HL-60 (cell line): ENCODE measurements at regions not wholly inside any gene's neighbourhood (a gene's known extent, or its start where the extent isn't known, plus 50 kb on each side); places are given as distances from the start of the nearest gene placed in this dataset.
"Not testable (repeated sequence)": the region's sequence is repeated elsewhere in the genome, so short reads cannot be mapped to it uniquely, and the experiment has no call there.

Experiments
- DNase-seq, 2 experiments: peaks; one replicate each; pipeline ENCODE4 v3.0.0-alpha.2; 2010 to 2020; ENCODE audit warnings: low read depth in 1 of 2, low spot score in 1 of 2
- H3K27ac ChIP-seq: fragments of 250-450 bp; sonication (Bioruptor Pico); replicated peaks from 2 replicates; pipeline ENCODE4 v1.5.1; 2020; ENCODE audit warnings: mild to moderate bottlenecking, moderate library complexity
- H3K27me3 ChIP-seq: fragments of 250-450 bp; sonication (Bioruptor Pico); 2 replicates; pipeline ENCODE4 v1.5.1; 2021; ENCODE audit warnings: mild to moderate bottlenecking, moderate library complexity; ENCODE audit not compliant: insufficient read depth, poor library complexity, severe bottlenecking
- H3K4me3 ChIP-seq: replicated peaks from 2 replicates; pipeline ENCODE4 v1.5.1; 2011; ENCODE audit warnings: mild to moderate bottlenecking, control low read depth, low read length; ENCODE audit not compliant: insufficient read depth
- GABPA ChIP-seq: IDR thresholded peaks from 2 replicates; pipeline ENCODE4 v1.6.1; 2012; ENCODE audit warnings: low read depth
- POLR2AphosphoS5 ChIP-seq: IDR thresholded peaks from 2 replicates; pipeline ENCODE4 v1.6.1; 2012; ENCODE audit warnings: low read depth
- SPI1 ChIP-seq: IDR thresholded peaks from 2 replicates; pipeline ENCODE4 v1.6.1; 2012; ENCODE audit warnings: low read depth, mild to moderate bottlenecking, borderline replicate concordance
- TF ChIP-seq, protein P1 (sequence below): IDR thresholded peaks from one replicate; pipeline ENCODE4 v1.5.1; 2011; ENCODE audit warnings: low read length, control low read depth, inconsistent platforms; ENCODE audit not compliant: insufficient read depth
- TF ChIP-seq, protein P2 (sequence below): IDR thresholded peaks from 2 replicates; pipeline ENCODE4 v1.6.1; 2012; ENCODE audit warnings: low read depth; ENCODE audit not compliant: insufficient replicate concordance

DNA sequence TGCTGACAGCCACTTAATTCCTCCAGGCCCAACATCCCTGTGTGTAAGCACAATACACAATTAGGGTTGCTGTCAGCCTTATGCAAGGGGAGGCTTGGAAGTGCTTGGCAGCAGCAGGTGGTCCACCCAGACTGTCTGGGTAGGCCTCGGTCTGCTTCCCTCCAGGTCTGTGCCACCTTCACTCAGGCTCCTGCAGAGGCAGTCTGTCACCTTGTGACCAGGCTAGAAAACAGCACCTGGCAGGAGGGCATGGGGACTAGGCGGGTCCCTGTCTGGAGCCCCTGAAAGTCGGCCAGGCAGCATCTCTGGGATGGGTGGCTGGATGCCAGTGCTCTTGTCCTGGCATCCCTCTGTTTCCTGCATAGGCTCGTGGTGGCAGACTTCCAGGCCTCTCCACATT lies 578.1 kb downstream of the KCNJ18 start:
- TF ChIP-seq, protein P1, sequence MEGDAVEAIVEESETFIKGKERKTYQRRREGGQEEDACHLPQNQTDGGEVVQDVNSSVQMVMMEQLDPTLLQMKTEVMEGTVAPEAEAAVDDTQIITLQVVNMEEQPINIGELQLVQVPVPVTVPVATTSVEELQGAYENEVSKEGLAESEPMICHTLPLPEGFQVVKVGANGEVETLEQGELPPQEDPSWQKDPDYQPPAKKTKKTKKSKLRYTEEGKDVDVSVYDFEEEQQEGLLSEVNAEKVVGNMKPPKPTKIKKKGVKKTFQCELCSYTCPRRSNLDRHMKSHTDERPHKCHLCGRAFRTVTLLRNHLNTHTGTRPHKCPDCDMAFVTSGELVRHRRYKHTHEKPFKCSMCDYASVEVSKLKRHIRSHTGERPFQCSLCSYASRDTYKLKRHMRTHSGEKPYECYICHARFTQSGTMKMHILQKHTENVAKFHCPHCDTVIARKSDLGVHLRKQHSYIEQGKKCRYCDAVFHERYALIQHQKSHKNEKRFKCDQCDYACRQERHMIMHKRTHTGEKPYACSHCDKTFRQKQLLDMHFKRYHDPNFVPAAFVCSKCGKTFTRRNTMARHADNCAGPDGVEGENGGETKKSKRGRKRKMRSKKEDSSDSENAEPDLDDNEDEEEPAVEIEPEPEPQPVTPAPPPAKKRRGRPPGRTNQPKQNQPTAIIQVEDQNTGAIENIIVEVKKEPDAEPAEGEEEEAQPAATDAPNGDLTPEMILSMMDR, result no peak
- TF ChIP-seq SPI1 (no peak), POLR2AphosphoS5 (no peak), GABPA (no peak)
- TF ChIP-seq, protein P2, sequence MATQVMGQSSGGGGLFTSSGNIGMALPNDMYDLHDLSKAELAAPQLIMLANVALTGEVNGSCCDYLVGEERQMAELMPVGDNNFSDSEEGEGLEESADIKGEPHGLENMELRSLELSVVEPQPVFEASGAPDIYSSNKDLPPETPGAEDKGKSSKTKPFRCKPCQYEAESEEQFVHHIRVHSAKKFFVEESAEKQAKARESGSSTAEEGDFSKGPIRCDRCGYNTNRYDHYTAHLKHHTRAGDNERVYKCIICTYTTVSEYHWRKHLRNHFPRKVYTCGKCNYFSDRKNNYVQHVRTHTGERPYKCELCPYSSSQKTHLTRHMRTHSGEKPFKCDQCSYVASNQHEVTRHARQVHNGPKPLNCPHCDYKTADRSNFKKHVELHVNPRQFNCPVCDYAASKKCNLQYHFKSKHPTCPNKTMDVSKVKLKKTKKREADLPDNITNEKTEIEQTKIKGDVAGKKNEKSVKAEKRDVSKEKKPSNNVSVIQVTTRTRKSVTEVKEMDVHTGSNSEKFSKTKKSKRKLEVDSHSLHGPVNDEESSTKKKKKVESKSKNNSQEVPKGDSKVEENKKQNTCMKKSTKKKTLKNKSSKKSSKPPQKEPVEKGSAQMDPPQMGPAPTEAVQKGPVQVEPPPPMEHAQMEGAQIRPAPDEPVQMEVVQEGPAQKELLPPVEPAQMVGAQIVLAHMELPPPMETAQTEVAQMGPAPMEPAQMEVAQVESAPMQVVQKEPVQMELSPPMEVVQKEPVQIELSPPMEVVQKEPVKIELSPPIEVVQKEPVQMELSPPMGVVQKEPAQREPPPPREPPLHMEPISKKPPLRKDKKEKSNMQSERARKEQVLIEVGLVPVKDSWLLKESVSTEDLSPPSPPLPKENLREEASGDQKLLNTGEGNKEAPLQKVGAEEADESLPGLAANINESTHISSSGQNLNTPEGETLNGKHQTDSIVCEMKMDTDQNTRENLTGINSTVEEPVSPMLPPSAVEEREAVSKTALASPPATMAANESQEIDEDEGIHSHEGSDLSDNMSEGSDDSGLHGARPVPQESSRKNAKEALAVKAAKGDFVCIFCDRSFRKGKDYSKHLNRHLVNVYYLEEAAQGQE, result no peak
- Histone ChIP-seq H3K27me3 (no peaks in the 10 kb centered on the region), H3K4me3 (no peak overlapping the region), H3K27ac (no peak overlapping the region)
- DNase-seq, result no peak

DNA sequence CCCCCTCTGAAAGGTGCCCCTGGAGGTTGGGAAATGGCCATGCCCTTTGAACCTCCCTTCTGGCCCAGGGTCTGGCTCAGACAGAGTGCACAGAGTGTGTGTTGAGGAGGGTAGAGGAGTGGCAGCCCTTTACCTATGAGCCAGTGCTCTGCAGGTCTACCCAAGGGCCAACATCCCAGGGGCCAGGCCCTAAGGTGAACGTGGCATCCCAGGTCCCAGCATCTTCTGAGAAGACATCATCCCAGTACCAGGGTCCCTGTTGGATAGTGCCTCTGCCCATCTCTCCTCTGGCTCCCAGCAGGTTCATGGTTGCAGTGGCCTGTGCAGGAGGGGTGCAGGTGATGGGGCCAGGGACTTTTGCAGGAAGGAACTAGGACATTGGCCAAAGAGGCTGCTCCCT lies 578.5 kb downstream of the KCNJ18 start:
- H3K27me3 ChIP-seq, DNase-seq, H3K4me3 ChIP-seq, H3K27ac ChIP-seq: not testable (repeated sequence)

DNA sequence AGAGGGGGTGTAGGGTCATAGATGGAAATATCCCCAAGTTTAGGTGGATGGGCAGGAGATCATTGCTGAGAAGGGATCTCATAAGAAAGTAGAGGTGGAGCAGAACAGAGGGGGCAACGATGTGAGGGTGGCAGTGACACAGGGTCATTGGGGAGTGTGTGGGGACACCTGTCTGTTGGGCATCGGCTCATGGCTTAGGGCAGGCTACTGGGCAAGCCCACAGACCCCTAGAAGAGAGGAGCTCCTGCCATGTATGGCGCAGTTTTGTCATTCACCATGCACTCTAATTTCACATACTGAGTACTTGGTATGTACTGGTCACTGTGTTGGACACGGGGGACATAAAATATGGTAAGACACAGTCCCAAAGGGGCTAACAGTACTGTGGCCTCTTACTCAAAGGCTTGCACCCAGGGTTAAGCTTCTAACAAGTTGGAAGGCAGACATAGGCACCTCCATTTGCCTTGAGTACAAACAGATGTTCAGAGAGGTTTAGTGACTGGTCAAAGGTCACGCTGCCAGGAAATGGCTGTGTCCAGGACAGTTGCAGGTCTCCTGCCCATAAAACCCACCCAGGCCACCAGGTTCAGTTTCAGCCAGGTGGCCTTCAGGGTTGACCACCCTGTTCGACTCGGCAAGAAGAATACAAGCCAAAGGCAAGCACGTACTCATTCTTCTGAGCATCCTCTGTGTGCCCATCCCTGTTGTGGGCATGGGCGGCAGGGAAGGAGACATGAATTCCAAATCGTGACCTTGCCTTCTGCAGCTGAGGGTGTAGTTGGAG lies 580.2 kb downstream of the KCNJ18 start:
- TF ChIP-seq POLR2AphosphoS5 (no peak), SPI1 (no peak), GABPA (no peak)
- TF ChIP-seq, protein P1, result no peak
- TF ChIP-seq, protein P2, result no peak
- Histone ChIP-seq H3K4me3 (no peak overlapping the region), H3K27me3 (no peaks in the 10 kb centered on the region), H3K27ac (no peak overlapping the region)
- DNase-seq, result no peak

DNA sequence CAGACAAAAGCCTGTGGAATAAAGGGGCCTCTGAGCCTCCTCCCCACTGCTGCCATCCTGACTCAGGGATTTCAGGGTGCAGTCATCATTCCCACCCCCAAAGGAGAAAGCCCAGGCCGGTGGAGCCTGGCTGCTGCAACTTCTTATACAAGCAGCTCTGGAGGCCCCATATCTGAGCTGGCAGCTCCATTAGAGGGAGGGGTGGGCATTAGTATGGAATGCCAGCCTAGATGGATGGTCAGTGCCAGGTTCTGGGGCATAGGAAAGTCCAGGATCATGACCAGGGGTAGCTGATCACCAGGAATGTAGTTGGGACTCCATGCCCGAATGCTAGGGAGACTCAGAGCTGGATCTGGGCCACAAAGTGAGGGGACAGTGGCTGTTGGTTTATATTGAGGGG lies 581.0 kb downstream of the KCNJ18 start:
- Histone ChIP-seq H3K4me3 (no peak overlapping the region), H3K27me3 (no peaks in the 10 kb centered on the region), H3K27ac (no peak overlapping the region)
- DNase-seq, result no peak
- TF ChIP-seq POLR2AphosphoS5, result no peak
- no peak for TF ChIP-seq SPI1
- TF ChIP-seq, protein P1, result no peak
- TF ChIP-seq, protein P2, result no peak
- TF ChIP-seq GABPA, result no peak
